ENCODE measurements at regions not wholly inside any gene's neighbourhood (a gene's known extent, or its start where the extent isn't known, plus 50 kb on each side); places are given as distances from the start of the nearest gene placed in this dataset.

GRCh38 chr12:19763488-19763887 is 324.2 kb downstream of the AEBP2 start:
- no peak for TF ChIP-seq CTCF (IDR thresholded peaks at IDR 0.05)
- no peak for TF ChIP-seq POLR2A (IDR thresholded peaks at IDR 0.05)
- TF ChIP-seq POLR2AphosphoS5 (IDR thresholded peaks at IDR 0.05) = no peak

Data from suprapubic skin (tissue), 4 donors.